Lung (tissue), 11 donors: ENCODE measurements at regions not wholly inside any gene's neighbourhood (a gene's known extent, or its start where the extent isn't known, plus 50 kb on each side); places are given as distances from the start of the nearest gene placed in this dataset.

ENCODE experiments used
- ATAC-seq: fragments of 200-7000 bp; cut with Tn5 transposase; one replicate; pipeline ENCODE4 v1.9.1; 2020; ENCODE audit warnings: moderate number of reproducible peaks; ENCODE audit not compliant: insufficient read depth, low FRiP score
- DNase-seq, 3 donors: peaks; one replicate each; pipeline ENCODE4 v3.0.0-alpha.2; 2013 to 2017
- H3K27ac ChIP-seq, 2 donors: one replicate each; pipeline ENCODE4 v1.5.1; 2013; ENCODE audit warnings: mild to moderate bottlenecking in 2 of 2, moderate library complexity in 2 of 2, control low read depth in 1 of 2, inconsistent platforms in 1 of 2, low read depth in 1 of 2, low read length in 1 of 2
- H3K27me3 ChIP-seq, 3 donors: one replicate each; pipeline ENCODE4 v1.5.1; 2013; ENCODE audit warnings: low read length in 2 of 3; ENCODE audit not compliant: control insufficient read depth in 3 of 3, insufficient read depth in 3 of 3
- H3K36me3 ChIP-seq, 4 donors: one replicate each; pipeline ENCODE4 v1.5.1; 2013; ENCODE audit warnings: low read length in 4 of 4, mild to moderate bottlenecking in 1 of 4, moderate library complexity in 1 of 4; ENCODE audit not compliant: control insufficient read depth in 4 of 4, insufficient read depth in 4 of 4
- H3K4me1 ChIP-seq, 5 donors: one replicate each; pipeline ENCODE4 v1.5.1; 2013; ENCODE audit warnings: low read length in 5 of 5, mild to moderate bottlenecking in 2 of 5, moderate library complexity in 1 of 5; ENCODE audit not compliant: control insufficient read depth in 5 of 5, insufficient read depth in 5 of 5
- H3K4me3 ChIP-seq: one replicate; pipeline ENCODE4 v1.5.1; 2013; ENCODE audit warnings: mild to moderate bottlenecking, control low read depth, moderate library complexity
- H3K9ac ChIP-seq, 2 donors: one replicate each; pipeline ENCODE4 v1.5.1; 2013; ENCODE audit warnings: low read length in 2 of 2, control low read depth in 1 of 2; ENCODE audit not compliant: insufficient read depth in 1 of 2
- H3K9me3 ChIP-seq, 4 donors: one replicate each; pipeline ENCODE4 v1.5.1; 2013; ENCODE audit warnings: low read length in 3 of 4, mild to moderate bottlenecking in 1 of 4, moderate library complexity in 1 of 4; ENCODE audit not compliant: control insufficient read depth in 4 of 4, insufficient read depth in 3 of 4
- CTCF ChIP-seq: IDR thresholded peaks from 2 replicates; pipeline ENCODE4 v1.5.1; 2012; ENCODE audit warnings: mild to moderate bottlenecking; ENCODE audit errors: control extremely low read depth, extremely low read depth
- WGBS, 2 donors: extraction: QIAGEN DNeasy Blood & Tissue Kit; methylation state at CpG; one replicate each; pipeline ENCODE4 v1.1.7; 2013; 5-methylcytosine and 5-hydroxymethylcytosine counted together
- donor health status: control.
- donor health status: control.
- donor health status: Bipolar disorder and iron deficiency.
- donor health status: healthy.
- donor health status: DM: yes; HTN: yes; CAD: no.

- 82 to 87% methylated on average over 3 of the region's 3 CpGs for WGBS, 2 donors
- Histone ChIP-seq H3K4me3 (no peak overlapping the region), H3K36me3 (no peaks in the 10 kb centered on the region), H3K9me3 (no peaks in the 10 kb centered on the region), H3K27ac (no peak overlapping the region), H3K27me3 (no peaks in the 10 kb centered on the region), H3K4me1 (peaks cover 0 to 16% (median 3%) of the 10 kb centered on the region in 5 donors), H3K9ac (no peak overlapping the region)
- DNase-seq (no peak), ATAC-seq (no peak)
- TF ChIP-seq CTCF = no peak
These were observed 154.5 kb upstream of the BLID start for GRCh38 chr11:122270535-122270934.

- Histone ChIP-seq H3K4me3 (no peak overlapping the region), H3K27ac (no peak overlapping the region), H3K4me1 (peaks cover 0 to 16% (median 3%) of the 10 kb centered on the region in 5 donors), H3K9me3 (no peaks in the 10 kb centered on the region), H3K9ac (no peak overlapping the region), H3K36me3 (no peaks in the 10 kb centered on the region), H3K27me3 (no peaks in the 10 kb centered on the region)
- DNase-seq = no peak
- TF ChIP-seq CTCF = no peak
- 95 to 97% methylated on average over 4 of the region's 4 CpGs for WGBS, 2 donors
- no peak for ATAC-seq
These were observed 153.8 kb upstream of the BLID start for GRCh38 chr11:122269824-122270223.

- TF ChIP-seq CTCF = no peak
- H3K9ac ChIP-seq = no peak overlapping the region
- H3K36me3 ChIP-seq = no peaks in the 10 kb centered on the region
- WGBS, 2 donors = 88 to 92% methylated on average over 6 of the region's 6 CpGs
- H3K27ac ChIP-seq = no peak overlapping the region
- DNase-seq (no peak), ATAC-seq (no peak)
- peaks cover 0 to 16% (median 3%) of the 10 kb centered on the region in 5 donors for H3K4me1 ChIP-seq
- no peaks in the 10 kb centered on the region for H3K27me3 ChIP-seq
- peaks cover 0 to 3% (median 0%) of the 10 kb centered on the region in 4 donors for H3K9me3 ChIP-seq
- no peak overlapping the region for H3K4me3 ChIP-seq
These were observed 152.7 kb upstream of the BLID start for GRCh38 chr11:122268601-122269130.

GRCh38 chr11:122267602-122268001 is 151.6 kb upstream of the BLID start:
- H3K36me3 ChIP-seq = no peaks in the 10 kb centered on the region
- DNase-seq (peak in 2 of 3 donors; percentile 10 to 23), ATAC-seq (peak; percentile 53)
- peaks cover 0 to 16% (median 3%) of the 10 kb centered on the region in 5 donors for H3K4me1 ChIP-seq
- WGBS, 2 donors = 81 to 87% methylated on average over 2 of the region's 2 CpGs
- H3K27ac ChIP-seq = no peak overlapping the region
- peaks cover 0 to 3% (median 0%) of the 10 kb centered on the region in 4 donors for H3K9me3 ChIP-seq
- no peaks in the 10 kb centered on the region for H3K27me3 ChIP-seq
- no peak overlapping the region for H3K4me3 ChIP-seq
- no peak for TF ChIP-seq CTCF
- H3K9ac ChIP-seq = no peak overlapping the region
